Mucosa of descending colon (tissue), 3 donors: ENCODE measurements at regions not wholly inside any gene's neighbourhood (a gene's known extent, or its start where the extent isn't known, plus 50 kb on each side); places are given as distances from the start of the nearest gene placed in this dataset.

Source experiments
- ATAC-seq: fragments of 200-7000 bp; cut with Tn5 transposase; one replicate; pipeline ENCODE4 v1.9.1; 2020; ENCODE audit warnings: mild to moderate bottlenecking, moderate library complexity
- DNase-seq, 3 donors: peaks; one replicate each; pipeline ENCODE4 v3.0.0-alpha.2; 2020
- H3K36me3 ChIP-seq: fragments of 200-600 bp; one replicate; pipeline ENCODE4 v1.8.0; 2021; ENCODE audit warnings: low read depth, mild to moderate bottlenecking
- H3K4me1 ChIP-seq: fragments of 200-600 bp; one replicate; pipeline ENCODE4 v1.8.0; 2021; ENCODE audit warnings: low read depth, mild to moderate bottlenecking
- H3K4me3 ChIP-seq: fragments of 200-600 bp; one replicate; pipeline ENCODE4 v1.8.0; 2021; ENCODE audit warnings: mild to moderate bottlenecking
- H3K9me3 ChIP-seq: fragments of 200-600 bp; one replicate; pipeline ENCODE4 v1.8.0; 2021; ENCODE audit warnings: mild to moderate bottlenecking
- CTCF ChIP-seq: fragments of 200-600 bp; IDR thresholded peaks from one replicate; pipeline ENCODE4 v1.8.0; 2022; ENCODE audit warnings: antibody characterized with exemption, mild to moderate bottlenecking
- intact Hi-C, 2 donors: fragments of 100-400 bp; cut with DNase I in 1 of 2; cut with micrococcal nuclease in 1 of 2; formaldehyde crosslinking; loops; one replicate each; pipeline versions ENCODE4 v1.11.0 to v1.11.1; 2022; cut with DNase I, micrococcal nuclease
- donor health status: DM: no; HTN: no; CAD: no; lungs with moderate emphysema.
- donor health status: DM: no; HTN: no; CAD: no.
- donor health status: DM: no; HTN: yes; CAD: no.

DNA sequence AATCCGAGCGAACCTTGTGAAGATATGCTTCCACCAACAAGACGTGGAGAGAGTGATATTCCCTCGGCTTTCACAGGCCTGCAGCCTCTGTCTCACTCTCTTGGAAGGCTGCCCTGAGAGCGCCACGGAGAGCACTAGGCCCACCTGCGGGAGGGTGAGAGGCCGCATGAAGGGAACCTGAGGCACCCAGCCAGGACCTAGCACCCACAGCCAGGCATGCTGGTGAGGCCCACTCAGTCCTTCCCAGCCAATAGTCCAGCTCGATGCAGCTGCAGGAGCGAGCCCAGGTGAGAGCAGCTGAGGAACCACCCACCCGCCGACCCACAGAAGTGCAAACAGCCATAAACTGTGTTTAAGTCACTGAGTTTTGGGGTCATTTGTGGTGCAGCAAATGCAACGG is 227.2 kb downstream of the QKI start:
- Histone ChIP-seq H3K9me3 (no peaks in the 10 kb centered on the region), H3K36me3 (no peaks in the 10 kb centered on the region), H3K4me1 (no peaks in the 10 kb centered on the region), H3K4me3 (no peak overlapping the region)
- ATAC-seq (no peak), DNase-seq (no peak)
- no peak for TF ChIP-seq CTCF
- intact Hi-C loops = no loop called here

DNA sequence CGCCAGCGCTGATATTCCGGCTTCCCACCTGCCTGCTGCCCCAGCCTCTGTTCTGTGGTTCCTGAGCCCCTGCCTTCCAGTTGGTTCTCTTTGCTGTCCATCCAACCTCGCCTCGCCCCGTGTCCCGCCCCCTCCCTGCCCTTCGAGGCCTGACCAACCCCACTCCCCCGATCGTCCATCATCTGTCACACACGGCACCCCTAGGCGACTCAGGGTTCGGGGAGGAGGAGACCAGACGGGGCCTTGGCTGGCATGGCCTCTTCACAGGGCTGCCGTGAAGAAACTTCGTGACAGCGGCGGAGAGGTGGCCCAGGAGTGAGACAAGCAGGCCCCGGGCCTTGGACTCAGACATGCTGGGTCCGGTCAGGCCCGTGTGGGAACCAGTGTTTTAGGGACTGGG is 226.1 kb downstream of the QKI start:
- intact Hi-C loops = no loop called here
- DNase-seq = no peak
- H3K4me3 ChIP-seq = no peak overlapping the region
- no peaks in the 10 kb centered on the region for H3K36me3 ChIP-seq
- no peak for TF ChIP-seq CTCF
- H3K4me1 ChIP-seq = no peaks in the 10 kb centered on the region
- ATAC-seq = no peak
- H3K9me3 ChIP-seq = no peaks in the 10 kb centered on the region

DNA sequence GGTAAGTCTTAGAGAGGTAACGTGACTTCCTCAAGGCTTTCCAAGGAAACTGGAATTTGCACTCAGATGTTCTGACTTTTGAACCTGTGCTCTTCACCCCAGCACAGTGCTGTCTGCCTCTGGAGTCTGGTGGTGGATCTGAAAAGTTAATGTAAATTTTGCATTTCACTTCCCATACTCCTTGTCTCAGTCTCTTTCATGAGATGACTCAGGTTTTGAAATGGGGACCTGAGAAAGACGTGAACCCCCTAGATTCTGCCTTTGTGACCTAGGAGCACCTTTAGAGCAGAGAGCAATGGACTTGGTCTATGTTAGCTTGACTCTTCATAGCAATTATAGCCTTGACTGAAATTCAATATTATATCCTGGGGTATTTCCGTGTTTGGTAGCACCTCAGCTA is 223.0 kb downstream of the QKI start:
- ATAC-seq (no peak), DNase-seq (no peak)
- intact Hi-C loops = no loop called here
- no peaks in the 10 kb centered on the region for H3K4me1 ChIP-seq
- H3K9me3 ChIP-seq = no peaks in the 10 kb centered on the region
- no peaks in the 10 kb centered on the region for H3K36me3 ChIP-seq
- H3K4me3 ChIP-seq = no peak overlapping the region
- TF ChIP-seq CTCF = no peak

- no peaks in the 10 kb centered on the region for H3K4me1 ChIP-seq
- intact Hi-C loops = no loop called here
- H3K4me3 ChIP-seq = no peak overlapping the region
- H3K9me3 ChIP-seq = no peaks in the 10 kb centered on the region
- TF ChIP-seq CTCF = no peak
- no peak for ATAC-seq
- DNase-seq = no peak
- H3K36me3 ChIP-seq = no peaks in the 10 kb centered on the region
Measured at GRCh38 chr6:163635731-163636364, 221.3 kb downstream of the QKI start.

DNA sequence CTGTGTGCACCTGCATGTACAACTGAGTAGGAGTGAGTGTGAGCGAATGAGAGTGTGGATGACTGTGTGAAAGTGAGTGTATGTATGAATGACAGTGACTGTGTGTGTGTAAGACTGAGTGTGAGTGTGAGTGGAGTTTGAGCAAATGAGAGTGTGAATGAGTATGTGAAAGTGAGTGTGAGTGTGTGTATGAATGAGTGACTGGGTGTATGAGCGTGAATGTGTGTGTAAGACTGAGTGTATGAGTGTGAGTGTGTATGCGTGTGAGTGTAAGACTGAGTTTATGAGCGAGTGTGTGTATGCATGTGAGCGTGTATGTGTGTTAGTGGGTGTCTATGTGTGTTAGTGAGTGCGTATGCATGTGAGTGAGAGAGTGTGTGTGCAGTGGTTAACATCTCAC is 220.8 kb downstream of the QKI start:
- DNase-seq (no peak), ATAC-seq (no peak)
- H3K4me3 ChIP-seq = no peak overlapping the region
- no peaks in the 10 kb centered on the region for H3K4me1 ChIP-seq
- no peaks in the 10 kb centered on the region for H3K36me3 ChIP-seq
- intact Hi-C loops = no loop called here
- no peaks in the 10 kb centered on the region for H3K9me3 ChIP-seq
- TF ChIP-seq CTCF = no peak
